C4-2B (cell line): ENCODE measurements at regions not wholly inside any gene's neighbourhood (a gene's known extent, or its start where the extent isn't known, plus 50 kb on each side); places are given as distances from the start of the nearest gene placed in this dataset.
A peak's percentile ranks its signal among the peaks of the same experiment; 100 is the strongest.

ENCODE experiments used
- H3K27ac ChIP-seq: fragments of 450-650 bp; 2 replicates; pipeline ENCODE4 v1.5.1; 2017
- CTCF ChIP-seq: fragments of 450-650 bp; conservative IDR thresholded peaks from 2 replicates; pipeline ENCODE4 v1.5.1; 2017; ENCODE audit warnings: mild to moderate bottlenecking
- ZFX ChIP-seq: fragments of 450-650 bp; IDR thresholded peaks from 2 replicates; pipeline ENCODE4 v1.6.1; 2017

GRCh38 chrX:125202591-125203248 lies 117.0 kb upstream of the TEX13C start:
- TF ChIP-seq ZFX = no peak
- TF ChIP-seq CTCF = no peak
- H3K27ac ChIP-seq = peak overlapping the region; percentile 92

GRCh38 chrX:125203365-125203736 lies 116.3 kb upstream of the TEX13C start:
- H3K27ac ChIP-seq = peak overlapping the region; percentile 92
- TF ChIP-seq ZFX (no peak), CTCF (no peak)

DNA sequence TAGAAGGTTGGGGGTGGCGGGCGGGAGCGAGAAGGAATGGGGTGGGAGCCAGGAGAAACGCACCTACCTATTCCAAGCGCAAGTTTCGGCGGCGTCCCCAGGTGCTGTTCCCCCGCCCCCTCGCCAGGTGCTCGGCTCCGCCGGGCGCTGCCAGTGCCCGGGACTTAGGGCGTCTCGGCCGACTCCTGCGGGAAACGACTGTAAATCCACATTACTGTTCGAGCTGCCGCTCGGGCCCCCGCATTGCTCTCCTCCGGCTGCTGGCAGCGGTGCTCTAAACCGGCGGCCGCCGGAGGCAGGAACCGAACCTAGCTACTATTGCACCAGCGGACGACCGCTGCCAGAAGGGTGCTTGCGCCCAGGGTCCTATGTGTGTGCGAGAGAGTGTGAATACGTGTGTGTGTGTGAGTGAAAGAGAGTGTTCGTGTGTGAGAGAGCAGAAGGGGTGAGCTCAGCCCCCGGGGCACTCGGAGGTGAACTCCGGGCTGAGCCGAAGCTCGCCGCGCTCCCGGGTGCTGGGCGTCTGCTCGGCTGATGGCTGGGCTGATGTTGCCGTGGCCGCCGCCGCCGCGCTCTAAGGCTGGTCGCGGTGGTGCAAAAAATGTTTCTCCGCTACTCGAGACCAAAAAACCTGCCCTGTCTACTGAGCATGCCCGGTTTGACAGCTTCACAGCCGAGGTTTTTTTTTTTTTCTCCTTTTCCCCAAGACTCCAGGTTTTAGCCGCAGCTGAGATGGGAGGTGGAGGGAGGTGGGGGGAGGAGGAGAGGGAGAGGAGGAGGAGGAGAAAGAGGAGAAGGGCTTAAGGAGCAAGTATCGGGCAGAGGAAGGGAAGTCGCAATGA lies 115.7 kb upstream of the TEX13C start:
- peak overlapping the region; percentile 92 for H3K27ac ChIP-seq
- TF ChIP-seq ZFX (no peak), CTCF (no peak)

- H3K27ac ChIP-seq = peak overlapping the region; percentile 92
- TF ChIP-seq CTCF (no peak), ZFX (no peak)
These were observed 115.0 kb upstream of the TEX13C start for GRCh38 chrX:125204681-125205132.

GRCh38 chrX:125205133-125205917 lies 114.3 kb upstream of the TEX13C start:
- H3K27ac ChIP-seq = peak overlapping the region; percentile 92
- TF ChIP-seq ZFX = no peak
- TF ChIP-seq CTCF = peak; percentile 52

DNA sequence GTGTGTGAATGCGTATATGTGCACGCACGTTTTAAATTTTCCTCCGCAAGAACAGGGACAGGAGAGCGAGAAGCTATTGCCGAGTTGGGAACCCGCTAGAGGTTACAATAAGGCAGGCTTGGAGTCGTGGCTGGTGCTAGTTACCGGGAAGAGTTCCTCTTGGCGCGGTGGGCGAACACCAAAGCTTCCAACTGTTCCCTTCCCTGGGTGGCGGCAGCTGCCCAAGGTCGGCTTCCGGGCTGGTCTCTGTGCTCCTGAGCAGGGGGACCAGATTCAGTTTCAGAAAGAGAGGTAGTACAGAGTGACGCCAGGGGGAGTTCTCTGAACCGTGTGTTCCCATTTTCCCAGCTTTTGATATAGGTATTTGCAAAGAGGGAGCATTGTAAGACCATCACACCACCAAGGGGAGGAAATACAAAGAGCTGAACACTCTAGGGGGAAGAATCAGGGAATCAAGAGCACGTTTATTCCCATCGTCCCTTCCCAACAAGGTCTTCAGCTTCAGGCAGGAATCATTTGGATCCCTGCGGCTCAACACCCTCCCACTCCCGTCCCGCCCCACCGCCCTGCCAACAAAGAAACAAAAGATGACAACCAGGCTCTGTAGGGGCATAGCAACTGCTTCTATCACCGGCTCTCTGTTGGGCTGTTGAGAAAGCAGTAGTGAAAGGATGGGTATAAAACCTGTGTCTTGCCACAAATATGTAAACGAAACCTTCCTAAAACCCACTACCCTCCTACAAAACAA lies 113.6 kb upstream of the TEX13C start:
- peak overlapping the region; percentile 92 for H3K27ac ChIP-seq
- TF ChIP-seq ZFX = no peak
- TF ChIP-seq CTCF = peak; percentile 22; the same call in 1 of the 2 replicates
